Hematopoietic multipotent progenitor cell treated with erythropoietin and hydrocortisone succinate and interleukin-3 and kit ligand, for 15 days (in vitro differentiated cells): ENCODE measurements at regions not wholly inside any gene's neighbourhood (a gene's known extent, or its start where the extent isn't known, plus 50 kb on each side); places are given as distances from the start of the nearest gene placed in this dataset.
"Not testable (repeated sequence)": the region's sequence is repeated elsewhere in the genome, so short reads cannot be mapped to it uniquely, and the experiment has no call there.

ENCODE experiments used
- DNase-seq: peaks from one replicate; pipeline ENCODE4 v3.0.0-alpha.2; 2015; ENCODE audit warnings: low spot score

DNA sequence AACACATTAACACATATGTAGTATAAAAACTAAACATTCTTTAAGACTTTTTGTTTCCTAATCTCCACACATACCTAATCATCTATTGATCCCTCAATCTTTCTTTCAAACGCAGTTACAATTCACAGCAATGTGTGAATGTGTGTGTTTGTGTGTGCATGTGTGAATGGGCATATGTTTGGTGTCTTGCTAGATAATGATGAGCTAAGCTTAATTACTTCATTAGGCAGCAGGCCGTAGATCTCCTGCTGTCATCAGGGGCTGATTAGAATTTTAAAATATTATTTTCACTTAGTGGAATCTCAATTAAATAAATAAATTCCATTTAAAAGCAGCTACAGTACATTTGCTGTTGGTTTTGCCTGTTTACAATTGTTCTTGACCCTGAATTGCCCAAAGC lies 187.8 kb upstream of the LHX8 start:
- no peak for DNase-seq

DNA sequence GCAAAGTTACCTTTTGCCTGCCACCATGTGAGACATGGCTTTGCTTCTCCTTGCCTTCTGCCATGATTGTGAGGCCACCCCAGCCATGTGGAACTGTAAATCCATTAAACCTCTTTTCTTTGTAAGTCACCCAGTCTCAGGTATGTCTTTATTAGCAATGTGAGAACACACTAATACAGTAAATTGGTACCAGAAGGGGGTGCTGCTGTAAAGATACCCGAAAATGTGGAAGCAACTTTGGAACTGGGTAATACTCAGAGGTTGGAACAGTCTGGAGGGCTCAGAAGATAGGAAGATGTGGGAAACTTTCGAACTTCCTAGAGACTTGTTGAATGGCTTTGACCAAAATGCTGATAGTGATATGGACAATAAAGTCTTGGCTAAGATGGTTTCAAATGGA lies 184.8 kb upstream of the LHX8 start:
- not testable (repeated sequence) for DNase-seq

DNA sequence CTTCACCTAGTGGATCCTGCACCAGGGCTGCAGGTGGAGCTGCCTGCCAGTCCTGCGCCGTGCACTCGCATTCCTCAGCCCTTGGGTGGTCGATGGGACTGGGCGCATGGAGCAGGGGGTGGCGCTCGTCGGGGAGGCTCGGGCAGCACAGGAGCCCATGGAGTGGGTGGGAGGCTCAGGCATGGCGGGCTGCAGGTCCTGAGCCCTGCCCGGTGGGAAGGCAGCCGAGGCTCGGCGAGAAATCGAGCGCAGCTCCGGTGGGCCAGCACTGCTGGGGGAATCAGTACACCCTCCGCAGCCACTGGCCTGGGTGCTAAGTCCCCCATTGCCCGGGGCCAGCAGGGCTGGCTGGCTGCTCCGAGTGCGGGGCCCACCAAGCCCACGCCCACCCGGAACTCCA lies 182.2 kb upstream of the LHX8 start:
- not testable (repeated sequence) for DNase-seq

DNA sequence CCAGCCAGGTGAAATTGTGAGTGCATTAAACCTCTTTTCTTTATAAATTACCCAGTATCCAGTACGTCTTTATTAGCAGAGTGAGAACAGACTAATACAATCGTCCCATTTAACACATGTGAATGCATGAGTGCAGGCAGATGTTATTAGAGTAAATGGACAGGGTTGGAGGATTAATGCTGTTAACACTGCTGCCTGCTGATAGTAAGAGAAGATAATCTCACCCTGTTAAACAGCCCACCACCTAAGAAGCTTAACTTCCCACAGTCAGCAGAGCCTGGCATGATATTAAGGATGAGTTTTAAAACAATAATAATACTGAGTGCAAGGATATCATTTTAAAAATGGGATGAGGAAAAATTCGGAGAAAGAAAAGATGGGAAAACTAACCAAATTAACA lies 181.4 kb upstream of the LHX8 start:
- DNase-seq = no peak

DNA sequence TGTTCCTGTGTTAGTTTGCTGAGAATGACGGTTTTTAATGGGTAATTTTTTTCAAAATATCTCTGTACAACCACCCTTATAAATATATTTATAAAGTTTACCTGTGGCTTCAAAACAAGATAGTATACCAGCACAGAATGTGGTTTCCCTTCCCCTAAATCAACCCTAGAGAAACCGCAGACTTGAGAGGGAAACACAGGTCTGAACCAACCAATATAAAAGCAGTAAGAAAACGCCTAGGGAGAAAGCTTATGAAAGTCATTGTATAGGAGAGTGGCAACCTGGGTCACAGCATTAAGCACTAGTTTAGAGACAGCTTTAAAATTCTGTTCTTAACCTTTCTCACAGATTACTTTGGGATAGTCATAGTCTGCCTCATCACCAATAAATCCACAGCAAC lies 180.6 kb upstream of the LHX8 start:
- no peak for DNase-seq

DNA sequence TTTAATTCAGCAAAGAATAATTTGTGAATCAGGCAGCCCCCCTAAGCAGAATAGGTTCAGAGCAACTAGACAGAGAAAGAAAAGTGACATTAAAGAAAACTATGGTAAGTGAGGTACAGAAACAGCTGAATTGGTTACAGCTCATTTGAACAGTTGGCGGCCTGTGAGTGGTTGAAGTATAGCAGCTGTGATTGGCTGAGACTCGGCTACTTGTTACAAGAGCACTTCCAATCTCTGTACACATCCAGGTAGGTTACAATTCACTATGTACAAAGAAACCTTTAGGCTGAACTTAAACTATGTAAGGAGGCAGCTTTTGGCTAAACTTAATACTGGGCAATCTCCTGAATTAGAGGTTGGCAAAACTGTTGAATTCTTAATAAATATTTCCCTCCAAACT lies 171.1 kb upstream of the LHX8 start:
- DNase-seq = no peak

DNA sequence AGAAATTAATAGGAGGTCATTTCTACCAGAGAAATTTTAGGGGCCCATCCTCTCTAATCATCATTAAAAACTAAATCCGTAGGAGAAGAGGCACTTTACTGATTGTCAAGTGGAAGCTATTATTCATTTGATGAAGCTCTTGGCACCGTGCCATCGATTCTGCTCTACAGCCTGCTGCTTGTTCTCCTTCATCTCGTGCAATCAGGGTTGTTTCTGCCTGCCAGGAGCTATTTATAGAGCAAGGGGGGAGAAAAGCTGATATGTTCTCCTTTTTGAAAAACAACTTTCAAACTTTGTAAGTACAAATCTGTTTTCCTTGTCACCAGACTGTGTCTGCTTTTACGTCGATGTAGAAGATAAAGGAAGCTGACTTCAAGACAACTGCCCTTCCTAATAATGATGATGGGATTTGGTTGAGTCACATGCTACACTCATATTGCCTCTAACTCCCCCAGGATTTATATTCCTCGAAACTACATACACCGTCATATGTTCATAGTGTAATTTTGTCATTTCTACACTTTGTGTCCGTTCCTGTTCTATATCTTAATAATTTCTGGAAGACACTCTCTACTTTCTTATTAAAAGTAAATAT lies 169.6 kb upstream of the LHX8 start:
- peak; percentile 4 for DNase-seq

DNA sequence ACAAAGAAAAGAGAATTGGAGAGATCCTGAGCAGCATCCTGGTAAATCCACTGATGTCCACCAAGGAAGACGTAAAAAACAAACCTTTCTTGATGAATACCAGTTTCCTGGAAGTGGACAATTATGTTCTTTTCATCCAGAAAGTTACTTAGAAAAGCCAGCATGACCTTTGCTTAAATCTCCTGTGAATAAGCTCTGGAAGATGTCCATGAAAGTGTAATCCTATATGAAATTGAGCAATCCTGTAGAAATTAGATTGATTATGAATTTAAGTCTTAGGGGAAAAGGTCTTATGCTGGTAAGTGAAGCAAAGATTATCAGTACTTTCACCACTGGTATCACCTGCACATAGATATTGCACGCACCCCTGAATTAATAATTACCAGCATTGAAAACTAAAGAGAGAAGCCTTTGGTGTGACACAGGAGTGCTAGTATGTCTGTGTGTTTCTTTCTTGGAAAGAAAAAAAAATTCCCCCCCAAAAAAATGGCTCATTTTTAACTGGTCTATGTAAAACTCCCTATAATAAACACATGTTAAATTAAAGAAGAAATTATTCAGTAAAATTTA lies 164.5 kb upstream of the LHX8 start:
- no peak for DNase-seq

DNA sequence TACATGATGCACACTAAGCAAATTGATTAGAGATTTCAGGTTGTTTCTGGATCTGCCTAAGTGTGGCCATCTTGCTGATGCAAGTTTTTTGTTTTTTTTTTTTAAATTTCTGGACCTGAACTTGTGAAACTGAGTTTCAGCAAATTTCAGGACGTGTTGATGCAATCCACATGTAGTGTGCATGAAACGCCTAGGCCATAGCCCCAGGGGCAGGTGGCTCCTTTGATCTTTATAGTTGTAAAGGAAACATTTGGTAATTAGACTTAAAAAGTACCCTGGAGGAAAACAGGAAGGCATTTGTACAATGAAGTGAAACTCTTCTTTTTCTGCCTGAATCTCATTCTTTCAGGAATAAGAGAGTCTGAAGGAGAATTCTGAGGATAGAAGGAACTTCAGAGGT lies 162.2 kb upstream of the LHX8 start:
- no peak for DNase-seq

DNA sequence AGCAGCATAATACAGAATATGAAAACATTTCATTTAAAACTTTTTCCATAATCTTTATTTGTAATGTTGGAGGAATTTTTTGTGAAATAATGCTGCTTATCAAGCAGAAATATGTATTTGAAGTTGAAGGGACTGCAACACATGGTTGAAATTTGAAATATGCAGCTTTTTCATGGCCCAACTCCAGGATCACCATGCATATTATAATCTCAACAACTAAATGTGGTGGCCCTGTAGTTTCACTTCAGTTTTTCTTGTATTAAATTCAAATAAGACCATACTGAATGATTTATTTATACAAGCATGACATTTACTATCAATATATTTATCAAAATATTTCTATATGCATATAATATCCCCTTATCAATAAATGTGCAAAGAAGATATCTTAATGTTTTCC lies 157.7 kb upstream of the LHX8 start:
- no peak for DNase-seq

DNA sequence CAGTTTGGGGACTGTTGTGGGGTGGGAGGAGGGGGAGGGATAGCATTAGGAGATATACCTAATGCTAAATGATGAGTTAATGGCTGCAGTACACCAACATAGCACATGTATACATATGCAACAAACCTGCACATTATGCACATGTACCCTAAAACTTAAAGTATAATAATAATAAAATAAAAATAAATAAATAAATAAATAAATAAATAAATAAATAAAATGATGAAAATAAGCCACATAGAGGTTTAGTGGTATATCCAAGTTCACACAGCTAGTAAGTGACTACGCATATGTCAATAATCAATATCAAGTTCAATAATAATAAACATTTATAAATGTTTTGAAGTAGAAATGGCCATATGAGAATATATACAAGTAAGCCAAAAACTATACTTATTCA lies 141.7 kb upstream of the LHX8 start:
- DNase-seq = not testable (repeated sequence)

DNA sequence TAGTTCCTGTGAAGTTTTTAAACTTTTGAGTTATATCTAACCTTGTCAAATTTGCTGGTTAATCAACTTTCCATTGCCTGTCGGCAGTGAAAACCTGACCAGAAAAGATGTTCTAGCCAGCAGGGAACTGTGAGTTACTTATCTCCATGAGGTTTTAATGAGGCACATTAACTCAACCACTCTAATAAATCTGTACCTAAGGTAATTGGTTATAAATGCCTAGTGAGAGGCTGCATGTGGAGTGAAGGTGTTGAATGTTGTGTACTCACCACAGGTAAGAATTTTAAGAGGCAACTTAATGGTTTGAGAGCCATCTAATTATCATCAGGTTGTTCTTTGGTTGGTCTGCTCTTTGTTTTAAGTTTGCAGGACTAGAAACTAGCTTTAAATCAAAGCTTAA lies 138.4 kb upstream of the LHX8 start:
- no peak for DNase-seq

DNA sequence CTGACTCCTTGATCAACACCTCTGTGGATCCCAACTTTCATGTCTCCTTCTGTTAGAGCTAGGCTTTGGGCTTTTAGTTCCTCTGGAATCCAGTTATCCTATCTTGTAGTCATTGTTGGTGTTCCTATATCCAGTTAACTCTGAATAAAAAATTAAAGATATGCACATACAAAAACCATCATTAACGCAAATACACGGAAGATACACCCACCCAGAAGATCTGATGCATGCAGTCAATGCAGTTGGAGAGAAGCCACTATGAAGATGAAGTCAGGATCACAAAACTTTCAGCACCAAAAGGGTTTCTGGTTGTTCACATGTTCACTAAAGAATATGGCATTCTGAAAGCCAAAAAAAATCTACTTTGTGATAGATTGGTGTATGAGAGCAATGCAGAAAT lies 123.6 kb upstream of the LHX8 start:
- DNase-seq = no peak

DNA sequence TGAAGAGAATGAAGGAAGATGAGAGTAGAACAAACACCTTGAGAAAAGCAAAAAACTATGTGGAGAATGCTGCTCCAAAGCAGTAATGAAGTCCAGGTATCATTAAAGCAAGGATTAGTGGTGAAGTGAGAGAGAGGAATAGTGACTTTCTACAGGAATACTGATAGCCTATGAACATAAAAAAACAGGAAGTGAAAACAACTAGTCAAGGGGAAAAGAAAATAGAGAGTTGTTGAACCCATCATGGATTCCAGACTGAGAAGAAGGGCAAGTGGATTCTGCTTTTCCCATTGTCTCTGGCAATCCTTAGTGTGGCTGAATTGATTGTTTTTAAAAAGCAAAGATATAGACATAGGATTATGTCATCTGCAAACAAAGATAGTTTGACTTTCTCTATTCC lies 119.9 kb upstream of the LHX8 start:
- DNase-seq = no peak

DNA sequence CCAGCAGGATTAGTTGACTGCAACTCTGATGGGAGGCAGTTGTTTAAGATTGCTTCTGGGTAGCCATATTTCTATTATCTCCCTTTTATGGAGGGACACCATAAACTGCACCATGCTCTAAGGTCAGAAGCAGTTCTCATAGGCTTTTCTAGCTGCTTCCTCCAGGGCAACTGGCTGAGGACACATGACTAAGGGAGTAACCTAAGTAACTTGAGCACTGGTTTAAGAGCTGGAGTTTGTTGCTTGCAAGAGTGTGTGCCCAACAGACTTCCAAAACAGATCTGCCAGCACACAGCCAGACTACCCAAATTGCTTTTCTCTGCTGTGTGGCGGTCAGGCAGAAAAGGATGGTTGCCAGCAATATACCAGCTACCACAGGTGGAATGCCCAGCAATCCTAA lies 111.2 kb upstream of the LHX8 start:
- no peak for DNase-seq

DNA sequence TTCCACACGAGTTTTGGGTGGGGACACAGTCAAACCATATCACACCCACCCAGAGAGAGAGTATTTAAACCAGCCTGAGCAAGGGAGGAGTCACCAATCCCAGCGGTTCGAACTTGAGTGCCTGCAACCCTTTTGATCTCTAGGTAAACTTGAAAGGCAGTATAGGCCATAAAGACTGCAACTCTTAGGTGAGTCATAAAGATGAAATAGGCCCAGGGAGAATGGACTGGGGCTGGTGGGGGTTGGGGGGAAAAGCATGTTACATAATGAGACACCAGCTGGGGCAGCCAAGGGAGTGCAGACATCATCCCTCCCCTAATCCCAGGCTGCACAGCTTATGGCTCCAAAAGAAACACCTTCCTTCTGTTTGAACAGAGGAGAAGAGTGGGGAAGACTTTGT lies 99.8 kb upstream of the LHX8 start:
- no peak for DNase-seq

DNA sequence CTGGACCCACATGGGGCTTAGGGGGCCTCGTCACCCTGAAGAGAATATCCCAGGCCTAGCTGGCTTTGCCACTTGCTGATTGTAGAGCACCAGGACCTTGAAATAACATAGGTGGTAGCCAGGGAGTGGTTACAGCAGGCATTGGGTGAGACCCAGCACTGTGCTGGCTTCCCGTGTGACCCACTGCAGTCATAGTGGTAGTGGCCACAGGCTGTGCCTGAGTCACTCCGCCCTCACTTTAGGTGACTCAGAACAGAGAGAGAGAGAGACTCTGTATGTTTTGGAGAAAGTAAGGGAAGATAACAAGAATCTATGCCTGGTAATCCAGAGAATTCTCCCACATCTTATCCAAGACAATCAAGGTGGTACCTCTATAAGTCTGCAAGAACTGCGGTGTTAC lies 98.7 kb upstream of the LHX8 start:
- no peak for DNase-seq

DNA sequence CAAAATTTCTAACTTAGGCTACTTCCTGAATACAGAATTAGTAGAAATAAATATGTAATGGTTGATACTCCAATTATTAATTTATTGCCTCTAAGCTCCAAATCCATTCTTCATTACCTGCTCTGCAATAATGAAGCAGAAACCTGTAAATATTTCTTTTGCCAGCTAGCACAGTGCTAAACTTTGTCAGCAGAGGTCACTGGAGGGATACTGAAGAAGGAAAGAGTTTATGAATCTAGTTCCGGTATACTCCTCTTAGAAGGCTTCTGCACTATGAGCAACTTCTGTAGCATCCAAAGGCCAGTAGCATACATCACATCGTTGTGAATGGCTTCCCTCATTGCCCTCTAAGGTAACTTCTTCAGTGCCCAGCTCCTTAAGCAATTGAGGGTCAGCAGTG lies 81.0 kb upstream of the LHX8 start:
- no peak for DNase-seq

DNA sequence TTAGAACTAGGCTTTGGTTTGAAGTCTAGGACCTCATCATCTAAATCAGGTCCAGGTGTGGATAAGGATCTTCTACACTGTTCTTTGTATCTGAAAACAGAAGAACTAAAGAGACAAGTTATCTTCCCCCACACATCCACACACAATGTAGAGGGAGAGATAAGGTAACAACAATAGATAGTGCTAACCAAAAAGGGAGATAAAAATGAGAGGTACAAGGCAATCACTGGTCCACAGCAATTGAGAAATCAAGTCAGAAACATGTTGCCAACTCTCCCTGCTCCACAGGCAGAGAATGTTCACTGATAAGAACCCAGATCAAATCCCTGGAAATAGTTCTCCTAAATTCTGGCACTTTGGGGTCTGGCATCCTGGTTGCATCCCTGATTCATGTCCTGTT lies 75.8 kb upstream of the LHX8 start:
- no peak for DNase-seq

DNA sequence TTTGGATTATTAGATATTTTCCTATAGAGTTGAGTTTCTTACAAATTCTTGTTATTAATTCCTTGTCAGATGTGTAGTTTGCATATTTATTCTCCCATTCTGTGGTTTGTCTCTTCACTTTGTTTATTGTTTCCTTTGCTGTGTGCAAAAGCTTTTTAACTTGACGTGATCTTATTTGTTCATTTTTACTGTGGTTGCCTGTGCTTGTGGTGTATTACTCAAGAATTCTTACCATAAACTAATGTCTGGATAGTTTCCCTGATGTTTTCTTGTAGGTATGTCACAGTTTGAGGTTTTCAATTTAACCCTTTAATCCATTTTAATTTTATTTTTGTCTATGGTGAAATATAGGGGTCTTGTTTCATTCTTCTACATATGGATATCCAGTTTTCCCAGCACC lies 72.1 kb upstream of the LHX8 start:
- no peak for DNase-seq

DNA sequence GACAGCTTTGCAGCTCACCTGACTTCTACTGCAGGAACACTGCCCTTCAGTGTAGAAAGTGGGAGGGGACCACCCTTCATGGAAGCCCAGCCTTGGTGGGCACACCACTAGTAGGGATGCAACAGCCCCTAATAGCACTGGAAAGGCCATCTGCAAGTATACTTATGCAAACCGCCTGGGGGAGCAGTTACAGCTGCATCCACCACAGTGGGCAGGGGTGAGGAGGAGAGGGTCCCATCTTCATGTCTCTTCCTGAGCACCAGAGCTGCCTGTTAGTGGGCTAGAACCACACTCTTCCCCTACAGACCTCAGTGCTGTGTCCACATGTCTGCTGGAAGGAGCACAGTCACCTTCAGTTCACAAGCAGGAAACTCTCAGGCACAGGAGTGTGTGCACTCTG lies 66.2 kb upstream of the LHX8 start:
- no peak for DNase-seq

DNA sequence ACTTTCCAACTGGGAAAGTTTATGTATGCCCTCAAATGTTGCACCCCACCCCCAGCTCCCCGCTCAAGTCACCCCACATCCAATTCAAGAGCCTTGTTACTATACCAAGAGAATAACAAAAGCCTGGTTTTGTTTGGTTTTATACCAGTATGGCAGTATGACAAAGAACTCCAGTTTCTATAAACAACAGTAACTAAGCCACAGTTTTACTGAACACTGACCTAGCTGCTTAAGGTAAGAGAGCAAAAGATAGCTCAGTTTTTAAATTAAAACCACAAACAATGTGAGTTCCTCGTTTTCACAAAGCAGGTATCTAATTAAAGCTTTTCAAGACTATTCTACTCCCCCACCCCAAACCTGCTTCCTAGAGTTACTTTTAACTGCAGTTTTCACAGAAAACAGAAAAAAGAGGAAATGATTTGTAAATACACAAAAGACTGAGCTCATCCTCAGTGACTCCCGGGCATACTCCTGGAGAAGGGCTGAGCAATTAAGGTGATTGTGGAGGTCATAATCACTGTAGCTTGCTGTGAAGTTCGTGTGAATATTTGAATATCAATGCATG lies 59.3 kb upstream of the LHX8 start:
- DNase-seq = no peak

DNA sequence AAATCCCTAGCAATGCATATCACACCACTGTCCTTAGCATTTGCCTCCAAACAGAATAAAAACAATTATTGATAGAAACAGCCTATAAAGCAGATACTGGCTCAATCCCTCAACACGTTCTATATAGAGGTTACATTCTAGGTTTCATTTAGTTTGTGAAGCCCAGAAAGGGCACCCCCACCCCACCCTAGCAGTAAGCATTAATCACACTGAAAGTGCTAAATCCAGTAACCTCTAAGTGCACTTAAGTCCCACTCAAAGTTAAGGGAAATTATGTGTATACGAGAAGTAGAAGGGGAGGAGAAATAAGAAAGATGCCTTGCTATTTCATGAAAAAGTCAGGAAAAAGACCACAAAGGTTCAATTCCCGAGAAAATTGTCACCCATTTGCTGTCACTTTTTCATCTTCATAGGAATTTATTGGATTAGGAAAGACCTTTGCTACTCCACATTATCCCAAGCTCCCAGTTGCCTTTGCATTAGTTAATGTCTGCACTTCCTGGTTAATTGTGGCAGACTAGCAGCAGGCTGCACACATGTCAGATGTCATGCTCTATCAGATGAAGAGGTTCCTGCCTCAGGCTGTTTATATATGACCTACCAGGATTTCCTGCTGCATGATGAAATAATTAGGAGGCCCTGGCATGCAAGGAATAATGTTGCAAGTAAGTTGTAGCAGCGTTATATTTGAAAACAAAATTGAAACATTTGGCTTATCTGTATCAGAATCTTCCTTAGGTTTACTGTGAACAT lies 54.5 kb upstream of the LHX8 start:
- DNase-seq = no peak

DNA sequence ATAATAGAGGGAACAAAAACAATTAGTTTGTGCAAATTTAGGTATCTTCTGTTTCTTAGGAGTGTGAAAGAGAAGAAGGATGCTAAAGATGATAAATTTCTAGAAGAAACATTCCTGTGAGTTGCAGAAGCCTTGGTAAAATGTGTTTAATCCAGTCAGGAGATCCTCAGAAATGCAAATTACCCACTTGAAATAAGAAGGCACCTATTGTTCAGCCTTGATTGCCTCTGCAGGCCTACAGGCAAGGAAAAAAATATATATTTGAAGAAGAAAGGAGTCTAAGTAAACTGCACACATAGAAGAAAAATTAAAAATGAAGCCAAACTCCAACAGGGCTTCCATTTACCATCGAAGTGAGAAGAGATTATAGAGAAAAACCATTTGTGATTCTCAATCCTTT lies 51.0 kb upstream of the LHX8 start:
- DNase-seq = no peak
